ENCODE measurements at regions not wholly inside any gene's neighbourhood (a gene's known extent, or its start where the extent isn't known, plus 50 kb on each side); places are given as distances from the start of the nearest gene placed in this dataset.

DNA sequence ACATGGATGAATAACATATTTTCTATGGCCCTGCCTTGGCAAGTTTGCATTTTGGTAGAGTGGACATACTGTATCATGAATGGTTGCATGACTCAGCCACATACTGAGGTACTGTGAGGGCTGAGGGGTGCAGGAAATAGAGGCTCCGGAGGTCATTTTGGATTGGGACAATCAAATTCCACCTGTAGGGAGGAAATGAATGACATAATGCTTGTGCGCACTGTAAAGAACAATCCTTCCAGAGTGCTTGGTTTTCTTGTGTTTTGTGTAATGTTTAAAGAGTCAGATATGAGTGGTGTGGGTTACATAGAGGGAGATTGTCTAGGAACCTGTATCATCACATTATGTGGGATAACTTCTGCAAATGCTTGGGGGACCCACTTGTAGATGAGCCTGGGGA, 329.9 kb upstream of the PROX1 start:
- TF ChIP-seq, protein P1, sequence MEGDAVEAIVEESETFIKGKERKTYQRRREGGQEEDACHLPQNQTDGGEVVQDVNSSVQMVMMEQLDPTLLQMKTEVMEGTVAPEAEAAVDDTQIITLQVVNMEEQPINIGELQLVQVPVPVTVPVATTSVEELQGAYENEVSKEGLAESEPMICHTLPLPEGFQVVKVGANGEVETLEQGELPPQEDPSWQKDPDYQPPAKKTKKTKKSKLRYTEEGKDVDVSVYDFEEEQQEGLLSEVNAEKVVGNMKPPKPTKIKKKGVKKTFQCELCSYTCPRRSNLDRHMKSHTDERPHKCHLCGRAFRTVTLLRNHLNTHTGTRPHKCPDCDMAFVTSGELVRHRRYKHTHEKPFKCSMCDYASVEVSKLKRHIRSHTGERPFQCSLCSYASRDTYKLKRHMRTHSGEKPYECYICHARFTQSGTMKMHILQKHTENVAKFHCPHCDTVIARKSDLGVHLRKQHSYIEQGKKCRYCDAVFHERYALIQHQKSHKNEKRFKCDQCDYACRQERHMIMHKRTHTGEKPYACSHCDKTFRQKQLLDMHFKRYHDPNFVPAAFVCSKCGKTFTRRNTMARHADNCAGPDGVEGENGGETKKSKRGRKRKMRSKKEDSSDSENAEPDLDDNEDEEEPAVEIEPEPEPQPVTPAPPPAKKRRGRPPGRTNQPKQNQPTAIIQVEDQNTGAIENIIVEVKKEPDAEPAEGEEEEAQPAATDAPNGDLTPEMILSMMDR (IDR thresholded peaks at IDR 0.05; ENCODE audit: insufficient read depth, low read depth, low read length), result no peak
- no peak for TF ChIP-seq EZH2 (IDR thresholded peaks at IDR 0.05; ENCODE audit: insufficient read depth, low read length)
